Liver (tissue), 8 donors: ENCODE measurements at regions not wholly inside any gene's neighbourhood (a gene's known extent, or its start where the extent isn't known, plus 50 kb on each side); places are given as distances from the start of the nearest gene placed in this dataset.

Source experiments
- DNase-seq: peaks from one replicate; pipeline ENCODE4 v3.0.0-alpha.2; 2017; ENCODE audit warnings: low spot score
- H3K27ac ChIP-seq, 2 donors: one replicate each; pipeline ENCODE4 v1.7.0; 2013; ENCODE audit warnings: inconsistent platforms in 2 of 2, low read length in 2 of 2, control low read depth in 1 of 2, low read depth in 1 of 2, mild to moderate bottlenecking in 1 of 2
- H3K27me3 ChIP-seq, 4 donors: one replicate each; pipeline versions ENCODE4 v1.6.1 to v1.7.0; 2013; ENCODE audit warnings: low read length in 3 of 4, inconsistent platforms in 1 of 4, mild to moderate bottlenecking in 1 of 4, moderate library complexity in 1 of 4; ENCODE audit not compliant: control insufficient read depth in 4 of 4, insufficient read depth in 4 of 4
- H3K36me3 ChIP-seq, 4 donors: one replicate each; pipeline versions ENCODE4 v1.6.1 to v1.7.0; 2013; ENCODE audit warnings: low read length in 3 of 4, mild to moderate bottlenecking in 3 of 4, low read depth in 1 of 4, moderate library complexity in 1 of 4; ENCODE audit not compliant: control insufficient read depth in 4 of 4, insufficient read depth in 3 of 4
- H3K4me1 ChIP-seq, 4 donors: one replicate each; pipeline versions ENCODE4 v1.6.1 to v1.7.0; 2013; ENCODE audit warnings: low read length in 3 of 4, mild to moderate bottlenecking in 3 of 4, moderate library complexity in 1 of 4; ENCODE audit not compliant: control insufficient read depth in 4 of 4, insufficient read depth in 4 of 4
- H3K4me3 ChIP-seq, 3 donors: one replicate each; pipeline versions ENCODE4 v1.6.1 to v1.7.0; 2013; ENCODE audit warnings: low read length in 3 of 3, control low read depth in 1 of 3, low read depth in 1 of 3, mild to moderate bottlenecking in 1 of 3
- H3K9ac ChIP-seq, 2 donors: one replicate each; pipeline ENCODE4 v1.7.0; 2013; ENCODE audit warnings: low read length in 2 of 2, mild to moderate bottlenecking in 2 of 2, moderate library complexity in 2 of 2, control low read depth in 1 of 2, low read depth in 1 of 2
- H3K9me3 ChIP-seq, 4 donors: one replicate each; pipeline versions ENCODE4 v1.6.1 to v1.7.0; 2013; ENCODE audit warnings: low read length in 3 of 4; ENCODE audit not compliant: control insufficient read depth in 4 of 4
- ATF3 ChIP-seq: IDR thresholded peaks from 2 replicates; pipeline ENCODE4 v1.6.1; 2016; ENCODE audit warnings: antibody characterized with exemption
- CTCF ChIP-seq: fragments of 150-350 bp; IDR thresholded peaks from 2 replicates; pipeline ENCODE4 v1.5.1; 2017; ENCODE audit warnings: improper control_type of control experiment, low read depth, low read length; ENCODE audit not compliant: missing input control
- EGR1 ChIP-seq, 2 donors: IDR thresholded peaks; 2 replicates each; pipeline ENCODE4 v1.6.1; 2016 to 2018; ENCODE audit warnings: antibody characterized with exemption in 2 of 2, low read depth in 2 of 2
- FOXA1 ChIP-seq: IDR thresholded peaks from 2 replicates; pipeline ENCODE4 v1.6.1; 2016; ENCODE audit warnings: antibody characterized with exemption
- FOXA2 ChIP-seq: IDR thresholded peaks from 2 replicates; pipeline ENCODE4 v1.6.1; 2016; ENCODE audit warnings: antibody characterized with exemption
- GABPA ChIP-seq, 2 donors: IDR thresholded peaks in 1 of 2; conservative IDR thresholded peaks in 1 of 2; 2 replicates each; pipeline ENCODE4 v1.6.1; 2016; ENCODE audit warnings: antibody characterized with exemption in 2 of 2, mild to moderate bottlenecking in 1 of 2, moderate library complexity in 1 of 2
- HNF4G ChIP-seq: IDR thresholded peaks from 2 replicates; pipeline ENCODE4 v1.6.1; 2016; ENCODE audit warnings: antibody characterized with exemption
- JUND ChIP-seq, 2 donors: IDR thresholded peaks; 2 replicates each; pipeline ENCODE4 v1.6.1; 2016; ENCODE audit warnings: antibody characterized with exemption in 2 of 2
- MAX ChIP-seq: IDR thresholded peaks from 2 replicates; pipeline ENCODE4 v1.6.1; 2016; ENCODE audit warnings: antibody characterized with exemption
- RAD21 ChIP-seq, 2 donors: IDR thresholded peaks; 2 replicates each; pipeline ENCODE4 v1.6.1; 2016; ENCODE audit warnings: antibody characterized with exemption in 2 of 2, mild to moderate bottlenecking in 2 of 2
- REST ChIP-seq: IDR thresholded peaks from 2 replicates; pipeline ENCODE4 v1.6.1; 2016; ENCODE audit warnings: antibody characterized with exemption, mild to moderate bottlenecking
- RXRA ChIP-seq, 2 donors: IDR thresholded peaks; 2 replicates each; pipeline ENCODE4 v1.6.1; 2017 to 2018; ENCODE audit warnings: antibody characterized with exemption in 2 of 2, mild to moderate bottlenecking in 1 of 2
- SP1 ChIP-seq: IDR thresholded peaks from 2 replicates; pipeline ENCODE4 v1.6.1; 2018; ENCODE audit warnings: antibody characterized with exemption, mild to moderate bottlenecking
- TAF1 ChIP-seq: conservative IDR thresholded peaks from 2 replicates; pipeline ENCODE4 v1.6.1; 2016; ENCODE audit warnings: antibody characterized with exemption, mild to moderate bottlenecking
- YY1 ChIP-seq: IDR thresholded peaks from 2 replicates; pipeline ENCODE4 v1.6.1; 2016; ENCODE audit warnings: antibody characterized with exemption, mild to moderate bottlenecking
- ZBTB33 ChIP-seq: IDR thresholded peaks from 2 replicates; pipeline ENCODE4 v1.6.1; 2016; ENCODE audit warnings: antibody characterized with exemption
- WGBS: extraction: QIAGEN DNeasy Blood & Tissue Kit; methylation state at CpG from one replicate; pipeline ENCODE4 v1.1.7; 2013; 5-methylcytosine and 5-hydroxymethylcytosine counted together
- donor health status: healthy.
- donor health status: healthy.
- donor health status: healthy.
- donor health status: healthy.
- donor health status: healthy.

GRCh38 chr2:147628971-147629421 is 215.8 kb upstream of the ACVR2A start:
- H3K4me3 ChIP-seq = no peak overlapping the region
- DNase-seq = no peak
- WGBS = 82% methylated on average over 1 of the region's 1 CpG
- no peaks in the 10 kb centered on the region for H3K36me3 ChIP-seq
- no peak overlapping the region for H3K27ac ChIP-seq
- no peaks in the 10 kb centered on the region for H3K27me3 ChIP-seq
- no peaks in the 10 kb centered on the region for H3K9me3 ChIP-seq
- TF ChIP-seq JUND (IDR thresholded peaks at IDR 0.05) (no peak), REST (no peak), ATF3 (no peak), RXRA (IDR thresholded peaks at IDR 0.05) (no peak), SP1 (no peak), HNF4G (no peak), FOXA1 (no peak), FOXA2 (no peak), MAX (no peak), GABPA (IDR thresholded peaks at IDR 0.05 in 1 of 2, conservative IDR thresholded peaks at IDR 0.05 in 1 of 2) (no peak), TAF1 (no peak), CTCF (no peak), YY1 (no peak)
- no peak overlapping the region for H3K9ac ChIP-seq
- H3K4me1 ChIP-seq = no peaks in the 10 kb centered on the region

- H3K4me1 ChIP-seq = no peaks in the 10 kb centered on the region
- no peaks in the 10 kb centered on the region for H3K36me3 ChIP-seq
- no peak for DNase-seq
- peaks cover 0 to 2% (median 0%) of the 10 kb centered on the region in 4 donors for H3K27me3 ChIP-seq
- TF ChIP-seq EGR1 (IDR thresholded peaks at IDR 0.05; ENCODE audit: low read depth in 2 of 2) (no peak), ZBTB33 (no peak), TAF1 (no peak), FOXA2 (no peak), GABPA (IDR thresholded peaks at IDR 0.05 in 1 of 2, conservative IDR thresholded peaks at IDR 0.05 in 1 of 2) (no peak), RAD21 (IDR thresholded peaks at IDR 0.05) (no peak)
- H3K4me3 ChIP-seq = no peak overlapping the region
- 88% methylated on average over 1 of the region's 1 CpG for WGBS
- no peaks in the 10 kb centered on the region for H3K9me3 ChIP-seq
- H3K9ac ChIP-seq = no peak overlapping the region
- H3K27ac ChIP-seq = no peak overlapping the region
Observed at GRCh38 chr2:147623328-147623727, 221.5 kb upstream of the ACVR2A start.
